Breast epithelium (tissue), 4 donors: ENCODE measurements at regions not wholly inside any gene's neighbourhood (a gene's known extent, or its start where the extent isn't known, plus 50 kb on each side); places are given as distances from the start of the nearest gene placed in this dataset.
"Not testable (repeated sequence)": the region's sequence is repeated elsewhere in the genome, so short reads cannot be mapped to it uniquely, and the experiment has no call there.

ENCODE experiments used
- DNase-seq, 2 donors: peaks; one replicate each; pipeline ENCODE4 v3.0.0-alpha.2; 2019; ENCODE audit warnings: low spot score in 2 of 2
- H3K27ac ChIP-seq, 2 donors: fragments of 200-600 bp; sonication (generic) in 1 of 2; one replicate each; pipeline ENCODE4 v1.5.1; 2016 to 2019; ENCODE audit warnings: mild to moderate bottlenecking in 1 of 2
- H3K27me3 ChIP-seq, 2 donors: fragments of 200-600 bp; sonication (generic) in 1 of 2; one replicate each; pipeline versions ENCODE4 v1.5.1 to v1.6.0; 2017 to 2019; ENCODE audit warnings: control low read depth in 1 of 2, mild to moderate bottlenecking in 1 of 2
- H3K36me3 ChIP-seq: fragments of 200-600 bp; one replicate; pipeline ENCODE4 v1.5.1; 2019
- H3K4me1 ChIP-seq, 2 donors: fragments of 200-600 bp; sonication (generic); one replicate each; pipeline ENCODE4 v1.5.1; 2016 to 2019; ENCODE audit warnings: control low read depth in 1 of 2
- H3K4me3 ChIP-seq, 3 donors: fragments of 200-600 bp; sonication (generic); 1 replicate in 2 of 3; 2 replicates in 1 of 3; pipeline ENCODE4 v1.5.1; 2016 to 2019; ENCODE audit warnings: mild to moderate bottlenecking in 3 of 3, moderate library complexity in 2 of 3
- H3K9me3 ChIP-seq, 2 donors: fragments of 200-600 bp; sonication (generic) in 1 of 2; one replicate each; pipeline ENCODE4 v1.5.1; 2016 to 2019; ENCODE audit warnings: control low read depth in 1 of 2
- CTCF ChIP-seq, 3 donors: fragments of 450-650 bp; IDR thresholded peaks; one replicate each; pipeline ENCODE4 v1.5.1; 2016 to 2017; ENCODE audit warnings: antibody characterized with exemption in 3 of 3, mild to moderate bottlenecking in 3 of 3, moderate library complexity in 3 of 3
- POLR2A ChIP-seq: fragments of 450-650 bp; IDR thresholded peaks from one replicate; pipeline ENCODE4 v1.6.1; 2016; ENCODE audit warnings: antibody characterized with exemption, mild to moderate bottlenecking, moderate library complexity
- POLR2AphosphoS5 ChIP-seq, 3 donors: sonication (generic); formaldehyde crosslinking; IDR thresholded peaks; one replicate each; pipeline ENCODE4 v1.6.1; 2017; ENCODE audit warnings: antibody characterized with exemption in 3 of 3
- intact Hi-C: fragments of 100-400 bp; cut with DNase I; formaldehyde crosslinking; loops from one replicate; pipeline ENCODE4 v1.15.1; 2023; ENCODE audit warnings: low total_unique reads

- Histone ChIP-seq H3K36me3 (no peaks in the 10 kb centered on the region), H3K4me1 (no peaks in the 10 kb centered on the region), H3K4me3 (no peak overlapping the region), H3K27me3 (no peaks in the 10 kb centered on the region), H3K27ac (no peak overlapping the region), H3K9me3 (no peaks in the 10 kb centered on the region)
- TF ChIP-seq POLR2A (no peak), CTCF (IDR thresholded peaks at IDR 0.05) (no peak)
- intact Hi-C loops: no loop called here
- DNase-seq: no peak
Measured at GRCh38 chr2:128513116-128513960, 194.7 kb upstream of the HS6ST1 start.

- H3K27ac ChIP-seq: no peak overlapping the region
- no peaks in the 10 kb centered on the region for H3K9me3 ChIP-seq
- no peaks in the 10 kb centered on the region for H3K4me1 ChIP-seq
- DNase-seq: no peak
- H3K36me3 ChIP-seq: no peaks in the 10 kb centered on the region
- intact Hi-C loops: no loop called here
- no peak for TF ChIP-seq POLR2AphosphoS5 (IDR thresholded peaks at IDR 0.05)
- TF ChIP-seq POLR2A: no peak
- no peak for TF ChIP-seq CTCF (IDR thresholded peaks at IDR 0.05)
- no peak overlapping the region for H3K4me3 ChIP-seq
- H3K27me3 ChIP-seq: no peaks in the 10 kb centered on the region
Measured at GRCh38 chr2:128513961-128514283, 195.3 kb upstream of the HS6ST1 start.

GRCh38 chr2:128514555-128514955 lies 195.9 kb upstream of the HS6ST1 start:
- Histone ChIP-seq H3K9me3 (no peaks in the 10 kb centered on the region), H3K4me3 (no peak overlapping the region), H3K27ac (no peak overlapping the region), H3K4me1 (no peaks in the 10 kb centered on the region), H3K36me3 (no peaks in the 10 kb centered on the region), H3K27me3 (no peaks in the 10 kb centered on the region)
- intact Hi-C loops: no loop called here
- no peak for DNase-seq
- no peak for TF ChIP-seq POLR2AphosphoS5 (IDR thresholded peaks at IDR 0.05)
- no peak for TF ChIP-seq CTCF (IDR thresholded peaks at IDR 0.05)
- TF ChIP-seq POLR2A: no peak

GRCh38 chr2:128516938-128517337 lies 198.3 kb upstream of the HS6ST1 start:
- Histone ChIP-seq H3K27ac (no peak overlapping the region), H3K9me3 (no peaks in the 10 kb centered on the region), H3K4me1 (no peaks in the 10 kb centered on the region), H3K4me3 (no peak overlapping the region), H3K36me3 (no peaks in the 10 kb centered on the region), H3K27me3 (no peaks in the 10 kb centered on the region)
- TF ChIP-seq POLR2A: no peak
- TF ChIP-seq CTCF (IDR thresholded peaks at IDR 0.05): no peak
- TF ChIP-seq POLR2AphosphoS5 (IDR thresholded peaks at IDR 0.05): no peak
- intact Hi-C loops: no loop called here
- no peak for DNase-seq

GRCh38 chr2:128519028-128519427 lies 200.4 kb upstream of the HS6ST1 start:
- DNase-seq, H3K27me3 ChIP-seq, H3K4me1 ChIP-seq, H3K27ac ChIP-seq, intact Hi-C loops, H3K4me3 ChIP-seq, H3K9me3 ChIP-seq, H3K36me3 ChIP-seq: not testable (repeated sequence)
